Activated naive CD8-positive, alpha-beta T cell treated with anti-CD3 and anti-CD28 coated beads, Interleukin-2, amount 10 ng/mL, durations not matched to agents 7 days and 5 days (primary cell): ENCODE measurements at regions not wholly inside any gene's neighbourhood (a gene's known extent, or its start where the extent isn't known, plus 50 kb on each side); places are given as distances from the start of the nearest gene placed in this dataset.

Experiments
- ATAC-seq: fragments of 150-1000 bp; cut with Tn5 transposase; one replicate; pipeline ENCODE4 v1.10.0; 2021; ENCODE audit warnings: low read depth, moderate library complexity
- POLR2A ChIA-PET: fragments of 350-600 bp; sonication (Branson Sonifier 250); formaldehyde crosslinking; loops from one replicate; lab custom pipeline; 2021; ENCODE audit warnings: antibody characterized with exemption; lab: Charles Lee
- DNase-seq: peaks from one replicate; pipeline ENCODE4 v3.0.0; 2021
- H3K27ac Mint-ChIP-seq: one replicate; pipeline ENCODE4 v1.8.0; 2022; ENCODE audit warnings: mild to moderate bottlenecking, mixed read lengths
- H3K27me3 Mint-ChIP-seq: one replicate; pipeline ENCODE4 v1.8.0; 2022; ENCODE audit warnings: mild to moderate bottlenecking, moderate library complexity, mixed read lengths
- H3K36me3 Mint-ChIP-seq: one replicate; pipeline ENCODE4 v1.8.0; 2021; ENCODE audit warnings: mild to moderate bottlenecking, mixed read lengths
- H3K4me1 Mint-ChIP-seq: one replicate; pipeline ENCODE4 v1.8.0; 2021; ENCODE audit warnings: mixed read lengths
- H3K4me3 Mint-ChIP-seq: one replicate; pipeline ENCODE4 v1.8.0; 2022; ENCODE audit warnings: mild to moderate bottlenecking, moderate library complexity, mixed read lengths
- H3K9me3 Mint-ChIP-seq: one replicate; pipeline ENCODE4 v1.8.0; 2021; ENCODE audit warnings: mixed read lengths

GRCh38 chr22:48940266-48941032 lies 887.2 kb downstream of the BRD1 start:
- Mint-ChIP-seq H3K36me3 (no peaks in the 10 kb centered on the region), H3K27me3 (peaks cover 3% of the 10 kb centered on the region), H3K4me3 (no peak overlapping the region), H3K9me3 (no peaks in the 10 kb centered on the region), H3K4me1 (no peaks in the 10 kb centered on the region), H3K27ac (no peak overlapping the region)
- no peak for DNase-seq
- ATAC-seq = no peak
- POLR2A ChIA-PET = no interaction called here

DNA sequence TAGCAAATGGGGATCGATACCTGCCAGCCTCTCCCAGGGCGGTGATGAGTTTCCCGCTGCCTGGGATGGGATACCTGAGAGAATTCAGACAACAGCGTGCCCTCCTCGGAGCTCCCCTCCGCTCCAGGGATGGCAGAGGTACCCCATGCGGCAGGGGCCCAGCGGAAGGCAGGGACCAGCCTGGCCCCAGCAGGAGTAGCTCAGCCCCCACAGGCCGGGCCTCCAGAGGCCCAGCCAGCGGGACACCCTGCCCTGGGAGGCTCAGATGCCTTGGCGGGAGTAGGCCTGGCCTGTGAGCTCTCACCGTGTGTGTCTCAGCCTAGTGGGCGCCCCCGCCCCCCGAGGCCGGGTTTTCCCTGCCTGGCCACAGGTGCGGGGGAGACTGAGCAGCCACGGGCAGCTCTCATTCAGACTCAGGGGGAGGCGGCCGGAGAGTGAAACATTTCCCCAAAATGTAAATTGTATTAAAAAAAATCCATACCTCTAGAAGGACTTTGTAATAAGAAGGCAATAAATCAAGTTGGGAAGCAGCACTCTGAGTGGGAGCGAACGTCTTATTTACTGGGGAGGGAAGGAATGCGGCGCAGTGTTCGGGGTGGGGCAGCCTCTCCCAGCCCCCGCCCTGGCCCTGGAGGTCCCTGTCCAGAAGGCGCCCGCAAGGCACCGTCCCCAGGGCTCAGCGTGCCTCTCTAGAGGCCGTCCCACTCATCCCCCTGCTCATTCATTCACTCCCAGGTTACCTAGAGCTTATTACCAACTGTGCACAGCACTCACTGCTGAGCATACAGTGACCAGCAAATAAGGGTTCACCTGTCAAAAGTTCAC lies 888.0 kb downstream of the BRD1 start:
- ATAC-seq (no peak), DNase-seq (no peak)
- Mint-ChIP-seq H3K4me3 (no peak overlapping the region), H3K27ac (no peak overlapping the region), H3K9me3 (no peaks in the 10 kb centered on the region), H3K36me3 (no peaks in the 10 kb centered on the region), H3K4me1 (no peaks in the 10 kb centered on the region), H3K27me3 (peaks cover 3% of the 10 kb centered on the region)
- POLR2A ChIA-PET = no interaction called here

GRCh38 chr22:48938741-48939140 lies 888.9 kb downstream of the BRD1 start:
- Mint-ChIP-seq H3K27me3 (peaks cover 3% of the 10 kb centered on the region), H3K36me3 (no peaks in the 10 kb centered on the region), H3K4me3 (no peak overlapping the region), H3K9me3 (no peaks in the 10 kb centered on the region), H3K27ac (no peak overlapping the region), H3K4me1 (no peaks in the 10 kb centered on the region)
- POLR2A ChIA-PET = no interaction called here
- no peak for ATAC-seq
- no peak for DNase-seq

- no peak for DNase-seq
Measured at GRCh38 chr22:48937032-48937639, 890.5 kb downstream of the BRD1 start.

GRCh38 chr22:48936391-48936790 lies 891.3 kb downstream of the BRD1 start:
- no peak overlapping the region for H3K27ac Mint-ChIP-seq
- H3K4me3 Mint-ChIP-seq = no peak overlapping the region
- H3K27me3 Mint-ChIP-seq = peaks cover 3% of the 10 kb centered on the region
- no peaks in the 10 kb centered on the region for H3K36me3 Mint-ChIP-seq
- no peak for DNase-seq
- POLR2A ChIA-PET = no interaction called here
- no peaks in the 10 kb centered on the region for H3K4me1 Mint-ChIP-seq
- no peak for ATAC-seq
- H3K9me3 Mint-ChIP-seq = no peaks in the 10 kb centered on the region

More at GRCh38 chr22:48937032-48937639, 890.5 kb downstream of the BRD1 start:
- no peak overlapping the region for H3K27ac Mint-ChIP-seq
- ATAC-seq = no peak
- H3K4me1 Mint-ChIP-seq = no peaks in the 10 kb centered on the region
- no peak overlapping the region for H3K4me3 Mint-ChIP-seq
- POLR2A ChIA-PET = no interaction called here
- peaks cover 3% of the 10 kb centered on the region for H3K27me3 Mint-ChIP-seq
- no peaks in the 10 kb centered on the region for H3K36me3 Mint-ChIP-seq
- H3K9me3 Mint-ChIP-seq = no peaks in the 10 kb centered on the region

- no peaks in the 10 kb centered on the region for H3K4me1 Mint-ChIP-seq
- peaks cover 6% of the 10 kb centered on the region for H3K27me3 Mint-ChIP-seq
- no peak overlapping the region for H3K4me3 Mint-ChIP-seq
- no peaks in the 10 kb centered on the region for H3K9me3 Mint-ChIP-seq
- DNase-seq (no peak), ATAC-seq (no peak)
- POLR2A ChIA-PET = no interaction called here
- no peak overlapping the region for H3K27ac Mint-ChIP-seq
- no peaks in the 10 kb centered on the region for H3K36me3 Mint-ChIP-seq
Measured at GRCh38 chr22:48934446-48934845, 893.2 kb downstream of the BRD1 start.

- Mint-ChIP-seq H3K4me3 (no peak overlapping the region), H3K27ac (no peak overlapping the region), H3K27me3 (peaks cover 3% of the 10 kb centered on the region), H3K36me3 (no peaks in the 10 kb centered on the region), H3K4me1 (no peaks in the 10 kb centered on the region), H3K9me3 (no peaks in the 10 kb centered on the region)
- POLR2A ChIA-PET = no interaction called here
- no peak for ATAC-seq
- no peak for DNase-seq
Measured at GRCh38 chr22:48931452-48931851, 896.2 kb downstream of the BRD1 start.

GRCh38 chr22:48929276-48929790 lies 898.3 kb downstream of the BRD1 start:
- H3K4me1 Mint-ChIP-seq = no peaks in the 10 kb centered on the region
- no peak overlapping the region for H3K4me3 Mint-ChIP-seq
- no peaks in the 10 kb centered on the region for H3K9me3 Mint-ChIP-seq
- peaks cover 5% of the 10 kb centered on the region for H3K27me3 Mint-ChIP-seq
- no peaks in the 10 kb centered on the region for H3K36me3 Mint-ChIP-seq
- POLR2A ChIA-PET = no interaction called here
- H3K27ac Mint-ChIP-seq = no peak overlapping the region
- ATAC-seq (no peak), DNase-seq (no peak)

DNA sequence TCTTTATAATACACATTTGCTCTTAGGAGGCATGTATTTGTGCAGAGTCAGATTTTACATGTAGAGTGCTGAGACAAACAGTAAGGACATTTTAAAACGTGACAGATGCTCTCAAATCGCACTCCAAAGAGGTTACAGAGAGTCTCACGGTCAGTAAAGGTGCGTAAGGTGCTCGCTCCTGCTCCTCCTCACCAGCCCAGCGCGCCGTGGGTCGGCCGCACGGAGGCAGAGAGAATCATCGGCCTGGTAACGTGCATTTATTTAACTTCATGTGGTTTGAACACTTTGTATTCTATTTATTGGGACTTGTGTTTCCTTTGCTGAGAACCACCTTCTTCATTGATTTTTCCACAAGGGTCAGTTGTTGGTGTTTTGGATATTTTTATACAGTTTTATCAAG lies 900.1 kb downstream of the BRD1 start:
- ATAC-seq (no peak), DNase-seq (no peak)
- POLR2A ChIA-PET = no interaction called here
- no peak overlapping the region for H3K4me3 Mint-ChIP-seq
- no peaks in the 10 kb centered on the region for H3K4me1 Mint-ChIP-seq
- no peak overlapping the region for H3K27ac Mint-ChIP-seq
- H3K27me3 Mint-ChIP-seq = peaks cover 5% of the 10 kb centered on the region
- H3K9me3 Mint-ChIP-seq = no peaks in the 10 kb centered on the region
- H3K36me3 Mint-ChIP-seq = no peaks in the 10 kb centered on the region

GRCh38 chr22:48926643-48927042 lies 901.0 kb downstream of the BRD1 start:
- H3K36me3 Mint-ChIP-seq = no peaks in the 10 kb centered on the region
- no peak overlapping the region for H3K4me3 Mint-ChIP-seq
- DNase-seq (no peak), ATAC-seq (no peak)
- POLR2A ChIA-PET = no interaction called here
- no peak overlapping the region for H3K27ac Mint-ChIP-seq
- H3K27me3 Mint-ChIP-seq = peaks cover 5% of the 10 kb centered on the region
- no peaks in the 10 kb centered on the region for H3K4me1 Mint-ChIP-seq
- H3K9me3 Mint-ChIP-seq = no peaks in the 10 kb centered on the region

GRCh38 chr22:48926136-48926535 lies 901.5 kb downstream of the BRD1 start:
- H3K36me3 Mint-ChIP-seq = no peaks in the 10 kb centered on the region
- POLR2A ChIA-PET = no interaction called here
- H3K4me1 Mint-ChIP-seq = no peaks in the 10 kb centered on the region
- H3K9me3 Mint-ChIP-seq = no peaks in the 10 kb centered on the region
- H3K27me3 Mint-ChIP-seq = peaks cover 5% of the 10 kb centered on the region
- DNase-seq (no peak), ATAC-seq (no peak)
- H3K4me3 Mint-ChIP-seq = no peak overlapping the region
- no peak overlapping the region for H3K27ac Mint-ChIP-seq

GRCh38 chr22:48925450-48925849 lies 902.2 kb downstream of the BRD1 start:
- no peak overlapping the region for H3K27ac Mint-ChIP-seq
- no peak for ATAC-seq
- peaks cover 5% of the 10 kb centered on the region for H3K27me3 Mint-ChIP-seq
- H3K9me3 Mint-ChIP-seq = no peaks in the 10 kb centered on the region
- no peaks in the 10 kb centered on the region for H3K4me1 Mint-ChIP-seq
- no peak overlapping the region for H3K4me3 Mint-ChIP-seq
- POLR2A ChIA-PET = no interaction called here
- H3K36me3 Mint-ChIP-seq = no peaks in the 10 kb centered on the region
- no peak for DNase-seq

DNA sequence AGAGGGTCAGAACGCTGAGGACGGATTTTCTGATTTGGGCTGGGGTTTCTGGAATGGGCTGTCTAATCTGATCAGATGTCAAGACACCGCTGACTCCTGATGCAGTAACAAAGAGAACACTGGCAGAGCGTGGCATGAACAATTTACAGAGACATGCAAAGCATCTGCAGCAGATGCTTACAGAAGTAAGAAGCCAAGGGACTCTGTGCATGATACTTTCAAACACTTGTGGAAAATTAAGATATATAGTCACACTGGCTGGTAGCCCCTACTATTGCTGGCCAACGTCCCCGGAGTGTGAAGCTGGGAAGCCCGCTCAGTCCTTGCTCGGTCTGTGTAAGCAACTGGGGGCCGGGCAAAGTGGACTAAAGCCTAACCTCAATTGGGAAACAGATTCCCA lies 903.7 kb downstream of the BRD1 start:
- DNase-seq (no peak), ATAC-seq (no peak)
- POLR2A ChIA-PET = no interaction called here
- Mint-ChIP-seq H3K4me3 (no peak overlapping the region), H3K27ac (no peak overlapping the region), H3K9me3 (no peaks in the 10 kb centered on the region), H3K27me3 (peaks cover 2% of the 10 kb centered on the region), H3K4me1 (no peaks in the 10 kb centered on the region), H3K36me3 (no peaks in the 10 kb centered on the region)
